HCT116 (cell line): ENCODE measurements at regions not wholly inside any gene's neighbourhood (a gene's known extent, or its start where the extent isn't known, plus 50 kb on each side); places are given as distances from the start of the nearest gene placed in this dataset.

Source experiments
- EZH2 ChIP-seq: fragments of 200-600 bp; sonication (generic); IDR thresholded peaks from 2 replicates; pipeline ENCODE4 v1.6.1; 2017; ENCODE audit warnings: antibody characterized with exemption, mixed run types
- POLR2A ChIP-seq: IDR thresholded peaks from 2 replicates; pipeline ENCODE4 v1.7.0; 2011; ENCODE audit warnings: borderline replicate concordance; ENCODE audit not compliant: insufficient read depth, insufficient read length; ENCODE audit errors: extremely low read depth
- TCF7L2 ChIP-seq: IDR thresholded peaks from 2 replicates; pipeline ENCODE4 v1.7.0; 2011; ENCODE audit warnings: borderline replicate concordance, inconsistent platforms; ENCODE audit not compliant: insufficient read depth, insufficient read length; ENCODE audit errors: extremely low read depth
- ZNF274 ChIP-seq: fragments of 200-500 bp; sonication (Bioruptor generic); IDR thresholded peaks from 2 replicates; pipeline ENCODE4 v1.6.1; 2014; ENCODE audit warnings: mild to moderate bottlenecking, low read depth, low read length, inconsistent platforms
- TF ChIP-seq, protein P1 (sequence below), 3 experiments: fragments of 200-600 bp in 1 of 3; sonication (generic) in 1 of 3; IDR thresholded peaks in 2 of 3; conservative IDR thresholded peaks in 1 of 3; 2 replicates each; pipeline ENCODE4 v1.5.1; 2012 to 2017; ENCODE audit warnings: low read depth in 2 of 3, low read length in 2 of 3, antibody characterized with exemption in 1 of 3, borderline replicate concordance in 1 of 3, control low read depth in 1 of 3, mild to moderate bottlenecking in 1 of 3, mixed read lengths in 1 of 3, mixed run types in 1 of 3, moderate library complexity in 1 of 3; ENCODE audit not compliant: insufficient read depth in 1 of 3
- TF ChIP-seq, protein P2 (sequence below): IDR thresholded peaks from 2 replicates; pipeline ENCODE4 v1.6.1; 2012

DNA sequence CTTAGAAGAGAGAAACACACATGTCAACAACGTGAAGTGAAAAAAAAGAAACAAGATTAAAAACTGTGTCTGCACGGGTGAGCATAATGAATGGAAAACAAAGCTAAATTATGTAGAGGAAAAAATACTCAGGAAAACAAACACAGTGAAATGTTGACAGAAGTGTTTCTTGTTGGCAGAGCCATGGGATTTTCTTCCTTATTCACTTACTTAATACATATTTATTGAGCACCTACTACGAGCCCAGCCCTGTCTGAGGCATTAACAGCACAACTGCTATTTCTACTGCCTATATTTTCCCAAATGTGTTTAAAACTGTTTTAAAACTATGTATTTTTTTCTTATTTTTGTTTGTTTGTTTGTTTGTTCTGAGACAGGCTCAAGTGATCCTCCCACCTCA, 69.9 kb downstream of the DIO3 start:
- TF ChIP-seq POLR2A (no peak), EZH2 (no peak), ZNF274 (no peak), TCF7L2 (no peak)
- TF ChIP-seq, protein P1, sequence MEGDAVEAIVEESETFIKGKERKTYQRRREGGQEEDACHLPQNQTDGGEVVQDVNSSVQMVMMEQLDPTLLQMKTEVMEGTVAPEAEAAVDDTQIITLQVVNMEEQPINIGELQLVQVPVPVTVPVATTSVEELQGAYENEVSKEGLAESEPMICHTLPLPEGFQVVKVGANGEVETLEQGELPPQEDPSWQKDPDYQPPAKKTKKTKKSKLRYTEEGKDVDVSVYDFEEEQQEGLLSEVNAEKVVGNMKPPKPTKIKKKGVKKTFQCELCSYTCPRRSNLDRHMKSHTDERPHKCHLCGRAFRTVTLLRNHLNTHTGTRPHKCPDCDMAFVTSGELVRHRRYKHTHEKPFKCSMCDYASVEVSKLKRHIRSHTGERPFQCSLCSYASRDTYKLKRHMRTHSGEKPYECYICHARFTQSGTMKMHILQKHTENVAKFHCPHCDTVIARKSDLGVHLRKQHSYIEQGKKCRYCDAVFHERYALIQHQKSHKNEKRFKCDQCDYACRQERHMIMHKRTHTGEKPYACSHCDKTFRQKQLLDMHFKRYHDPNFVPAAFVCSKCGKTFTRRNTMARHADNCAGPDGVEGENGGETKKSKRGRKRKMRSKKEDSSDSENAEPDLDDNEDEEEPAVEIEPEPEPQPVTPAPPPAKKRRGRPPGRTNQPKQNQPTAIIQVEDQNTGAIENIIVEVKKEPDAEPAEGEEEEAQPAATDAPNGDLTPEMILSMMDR (IDR thresholded peaks at IDR 0.05 in 2 of 3, conservative IDR thresholded peaks at IDR 0.05 in 1 of 3; ENCODE audit: borderline replicate concordance in 1 of 3, insufficient read depth in 1 of 3, low read depth in 2 of 3, low read length in 2 of 3): no peak
- TF ChIP-seq, protein P2, sequence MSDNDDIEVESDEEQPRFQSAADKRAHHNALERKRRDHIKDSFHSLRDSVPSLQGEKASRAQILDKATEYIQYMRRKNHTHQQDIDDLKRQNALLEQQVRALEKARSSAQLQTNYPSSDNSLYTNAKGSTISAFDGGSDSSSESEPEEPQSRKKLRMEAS: no peak
